ENCODE measurements at regions not wholly inside any gene's neighbourhood (a gene's known extent, or its start where the extent isn't known, plus 50 kb on each side); places are given as distances from the start of the nearest gene placed in this dataset.
"Not testable (repeated sequence)": the region's sequence is repeated elsewhere in the genome, so short reads cannot be mapped to it uniquely, and the experiment has no call there.

DNA sequence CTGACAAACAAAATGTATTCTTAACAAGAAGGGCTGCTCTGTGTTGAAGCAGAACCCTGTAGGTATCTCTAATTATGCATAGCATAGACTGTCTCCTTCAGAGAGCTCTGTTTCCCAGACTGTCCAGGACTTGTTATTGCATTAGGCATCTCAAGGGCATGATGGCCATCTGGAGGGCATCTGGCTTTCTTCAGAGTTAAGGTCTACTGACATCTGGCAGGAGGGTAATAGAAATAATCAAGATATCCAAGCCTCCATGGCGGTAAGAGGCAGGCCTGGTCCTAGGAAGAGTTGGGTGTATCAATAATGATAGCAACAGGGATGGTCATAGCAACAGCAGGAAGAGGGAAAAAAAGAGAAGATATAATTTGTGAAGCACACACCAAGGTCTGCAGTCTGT, 161.2 kb downstream of the TTC8 start:
- no peak for DNase-seq

DNA sequence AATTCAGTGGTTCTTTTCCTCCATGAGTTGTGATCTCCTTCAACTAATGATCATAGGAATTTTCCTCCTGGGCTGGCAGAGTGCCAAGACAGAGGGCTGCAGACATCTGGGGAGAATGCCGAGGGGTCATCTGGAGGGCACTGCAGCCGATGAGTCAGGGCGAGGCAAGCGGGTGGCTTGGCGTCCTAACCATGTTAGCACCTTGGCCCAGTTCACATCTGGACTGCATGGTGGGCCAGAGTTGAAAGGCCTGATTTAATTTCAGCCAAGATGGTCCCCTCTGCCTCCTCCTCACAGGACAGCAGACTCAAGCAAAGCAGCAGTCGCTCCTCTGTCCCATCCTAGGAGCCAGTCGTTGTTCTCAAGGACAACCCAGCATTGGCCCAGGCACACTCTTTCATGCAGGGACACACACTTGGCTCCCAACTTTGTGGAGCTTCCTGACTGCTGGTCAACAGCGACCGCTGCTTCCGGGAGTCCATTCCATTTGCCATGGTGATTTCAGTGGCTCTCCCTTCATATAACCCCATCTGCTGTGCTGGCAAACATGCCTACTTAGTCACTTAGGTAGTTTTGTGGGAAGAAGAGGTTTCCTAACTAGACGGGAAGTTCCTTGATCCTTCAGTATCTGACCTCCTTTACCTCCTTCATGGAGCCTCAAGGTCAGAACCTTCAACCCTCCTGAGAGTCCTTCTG, 161.8 kb downstream of the TTC8 start:
- no peak for DNase-seq

DNA sequence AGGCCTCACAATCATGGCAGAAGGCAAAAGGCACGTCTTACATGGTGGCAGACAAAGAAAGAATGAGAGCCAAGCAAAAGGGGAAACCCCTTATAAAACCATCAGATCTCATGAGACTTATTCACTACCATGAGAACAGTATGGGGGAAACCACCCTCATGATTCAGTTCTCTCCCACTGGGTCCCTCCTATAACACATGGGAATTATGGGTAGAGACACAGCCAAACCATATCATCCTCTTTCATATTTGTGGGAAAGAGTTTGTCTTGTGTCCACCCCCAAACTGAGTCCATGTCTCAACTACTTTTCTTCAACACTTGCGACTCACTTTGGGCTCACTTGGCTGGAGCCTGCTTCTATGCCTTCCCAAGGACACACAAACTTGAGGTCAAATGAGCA, 162.5 kb downstream of the TTC8 start:
- DNase-seq: not testable (repeated sequence)

DNA sequence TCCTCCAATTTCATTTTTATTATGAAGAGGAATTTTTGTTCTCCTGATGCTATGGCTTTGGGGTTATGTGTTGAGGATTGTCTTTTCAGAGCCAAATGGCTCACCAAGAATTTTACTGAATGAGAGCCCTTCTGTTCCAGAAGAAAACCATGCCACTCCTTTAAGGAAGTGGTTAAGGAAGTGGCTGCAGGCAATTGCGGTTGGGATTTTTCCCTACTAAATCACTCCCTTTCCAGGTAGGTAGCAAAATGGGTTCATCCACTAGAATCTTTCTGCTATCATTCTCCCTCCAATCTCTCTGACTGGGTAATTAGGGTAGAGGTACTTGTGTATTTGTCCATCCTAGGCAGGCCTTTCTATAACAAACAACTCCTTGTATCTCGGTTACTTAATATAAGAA, 163.1 kb downstream of the TTC8 start:
- no peak for DNase-seq

DNA sequence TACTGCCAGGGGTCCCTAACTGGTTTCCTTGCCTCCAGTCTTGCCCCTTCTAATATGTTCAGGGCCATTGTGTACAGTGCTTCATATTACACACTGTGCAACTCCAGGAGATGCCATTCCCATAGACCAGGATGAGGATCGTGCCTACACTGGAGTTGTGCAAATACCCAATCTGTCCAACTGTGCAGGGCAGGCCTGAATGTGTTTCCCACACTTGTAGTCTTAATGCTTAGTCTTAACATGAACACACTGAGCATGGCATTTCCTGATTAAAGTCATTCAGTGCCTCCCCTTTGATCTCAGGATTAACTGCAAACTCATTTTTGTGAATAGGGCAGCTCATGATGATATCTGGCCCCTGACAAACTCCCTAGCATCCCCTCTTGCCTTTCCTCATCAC, 165.5 kb downstream of the TTC8 start:
- no peak for DNase-seq

DNA sequence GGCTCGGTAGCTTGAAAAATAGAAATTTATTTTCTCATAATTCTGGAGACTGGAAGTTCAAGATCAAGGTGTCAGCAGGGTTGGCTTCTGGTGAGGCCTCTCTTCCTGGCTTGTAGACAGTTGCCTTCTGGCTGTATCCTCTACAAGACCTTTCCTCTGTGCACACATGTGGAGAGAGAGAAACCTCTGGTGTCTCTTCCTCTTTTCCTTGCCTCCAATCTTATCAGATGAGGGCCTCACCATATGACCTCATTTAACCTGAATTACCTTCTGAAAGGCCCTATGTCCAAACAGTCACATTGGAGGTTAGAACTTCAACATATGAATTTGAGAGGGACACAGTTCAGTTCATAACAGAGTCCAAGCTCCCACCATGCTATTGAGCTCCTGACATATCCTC, 166.4 kb downstream of the TTC8 start:
- no peak for DNase-seq

DNA sequence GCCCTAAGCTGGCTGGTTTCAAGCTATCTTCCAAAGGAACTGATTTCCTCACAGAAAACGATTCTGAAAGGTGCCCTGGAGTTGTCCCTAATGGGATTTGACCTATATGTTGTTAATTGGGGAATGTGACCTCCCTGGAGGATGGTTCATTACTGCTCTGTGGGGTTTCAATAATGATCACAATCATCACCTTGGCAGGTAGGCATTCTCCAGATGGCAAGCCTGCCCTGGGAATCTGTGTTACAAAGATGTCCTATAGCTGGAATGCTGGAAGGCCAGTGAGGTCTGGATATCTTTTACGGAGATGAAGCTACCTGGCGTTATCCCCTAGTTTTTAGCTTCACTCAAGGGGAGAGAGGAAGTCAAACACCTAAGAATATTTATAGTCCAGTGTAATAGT, 167.6 kb downstream of the TTC8 start:
- no peak for DNase-seq

DNA sequence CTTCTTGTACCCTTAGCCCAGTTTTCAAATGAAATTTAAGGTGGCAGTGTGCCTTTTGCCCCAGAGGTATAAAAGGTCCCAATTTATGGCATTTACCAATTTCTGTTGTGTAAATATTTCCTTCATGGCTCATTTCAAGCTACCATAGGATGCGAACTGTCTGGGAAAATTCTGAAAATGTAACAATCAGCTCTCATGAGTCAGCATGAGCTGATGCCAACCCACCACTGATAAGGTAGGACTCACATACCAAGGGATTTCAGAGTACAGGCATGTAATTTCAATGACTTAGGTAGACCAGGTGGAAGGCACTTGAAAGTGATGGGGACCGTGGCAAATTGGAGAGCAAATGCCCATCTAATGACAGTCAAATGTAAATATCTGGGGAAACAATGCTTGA, 169.5 kb downstream of the TTC8 start:
- no peak for DNase-seq

DNA sequence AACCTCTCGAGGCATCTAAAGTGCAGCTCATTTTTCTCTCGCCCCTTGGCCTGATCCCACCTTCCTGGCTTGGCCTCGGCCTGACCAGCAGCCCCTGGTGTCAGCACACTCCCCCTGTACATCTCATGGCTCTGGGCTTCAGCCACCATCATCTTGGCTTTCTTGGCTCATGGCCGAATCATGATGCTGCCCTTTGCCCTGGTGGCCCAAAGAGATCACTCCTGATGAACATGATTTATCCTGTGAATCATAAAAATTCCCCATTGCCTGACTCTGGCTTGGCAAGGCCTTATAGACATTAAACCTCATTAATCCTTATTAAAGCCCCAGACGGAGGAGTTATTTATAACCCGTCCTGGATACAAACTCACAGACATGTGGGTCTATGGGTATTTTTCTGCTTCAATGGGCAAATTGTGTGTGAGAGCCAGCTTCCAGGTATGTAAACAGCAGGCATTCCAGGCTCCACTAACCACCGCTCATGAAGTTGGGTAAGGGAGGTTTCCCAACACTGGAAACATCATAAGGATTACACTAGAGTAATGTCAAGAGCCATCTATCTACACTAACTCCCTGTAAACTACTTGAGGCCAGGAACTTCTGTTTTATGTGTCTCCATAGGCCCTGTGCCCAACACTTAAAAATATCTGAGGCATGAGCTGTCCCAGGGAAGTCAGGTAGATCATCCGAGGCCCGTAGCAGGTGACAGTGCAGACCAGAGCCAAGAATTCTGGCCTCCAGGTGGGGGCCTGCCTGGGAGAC, 171.2 kb downstream of the TTC8 start:
- no peak for DNase-seq

DNA sequence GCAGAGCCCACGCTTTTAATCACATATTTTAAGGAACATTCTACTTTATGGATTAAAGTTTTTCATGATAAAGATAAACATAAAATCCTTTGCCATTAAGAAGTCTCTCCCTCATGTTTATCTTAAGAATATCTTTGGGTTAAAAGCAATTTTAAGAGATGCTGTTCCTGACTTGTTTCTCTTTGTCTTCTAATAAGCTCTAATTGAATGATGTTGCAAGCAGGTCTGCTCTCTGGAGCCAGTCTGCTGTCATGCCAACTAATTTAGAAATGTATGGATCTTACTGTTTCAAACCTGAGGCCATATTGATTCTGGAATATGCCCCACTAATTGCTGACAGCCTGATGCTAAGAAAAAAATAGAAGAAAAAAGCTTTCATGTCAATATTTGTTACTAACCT, 173.6 kb downstream of the TTC8 start:
- DNase-seq: no peak

DNA sequence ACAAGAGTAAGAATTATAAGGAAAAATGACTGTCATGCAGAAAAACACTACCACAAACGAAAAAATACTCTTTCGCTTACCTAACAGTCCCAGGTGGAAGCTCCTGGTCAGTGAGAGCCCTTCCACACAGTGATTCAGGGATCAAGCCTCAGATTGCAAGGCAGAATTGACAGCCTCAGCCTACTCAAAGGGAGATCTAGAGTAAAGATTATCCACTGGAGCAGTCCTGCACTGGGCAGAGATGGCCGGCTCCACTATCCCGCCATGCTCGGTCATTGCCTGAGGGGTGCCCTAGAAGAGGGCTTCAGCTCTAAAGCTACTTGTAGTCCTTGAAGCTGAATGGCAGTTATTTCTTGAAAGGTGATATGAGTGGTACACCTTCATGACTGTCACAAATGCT, 174.7 kb downstream of the TTC8 start:
- no peak for DNase-seq

DNA sequence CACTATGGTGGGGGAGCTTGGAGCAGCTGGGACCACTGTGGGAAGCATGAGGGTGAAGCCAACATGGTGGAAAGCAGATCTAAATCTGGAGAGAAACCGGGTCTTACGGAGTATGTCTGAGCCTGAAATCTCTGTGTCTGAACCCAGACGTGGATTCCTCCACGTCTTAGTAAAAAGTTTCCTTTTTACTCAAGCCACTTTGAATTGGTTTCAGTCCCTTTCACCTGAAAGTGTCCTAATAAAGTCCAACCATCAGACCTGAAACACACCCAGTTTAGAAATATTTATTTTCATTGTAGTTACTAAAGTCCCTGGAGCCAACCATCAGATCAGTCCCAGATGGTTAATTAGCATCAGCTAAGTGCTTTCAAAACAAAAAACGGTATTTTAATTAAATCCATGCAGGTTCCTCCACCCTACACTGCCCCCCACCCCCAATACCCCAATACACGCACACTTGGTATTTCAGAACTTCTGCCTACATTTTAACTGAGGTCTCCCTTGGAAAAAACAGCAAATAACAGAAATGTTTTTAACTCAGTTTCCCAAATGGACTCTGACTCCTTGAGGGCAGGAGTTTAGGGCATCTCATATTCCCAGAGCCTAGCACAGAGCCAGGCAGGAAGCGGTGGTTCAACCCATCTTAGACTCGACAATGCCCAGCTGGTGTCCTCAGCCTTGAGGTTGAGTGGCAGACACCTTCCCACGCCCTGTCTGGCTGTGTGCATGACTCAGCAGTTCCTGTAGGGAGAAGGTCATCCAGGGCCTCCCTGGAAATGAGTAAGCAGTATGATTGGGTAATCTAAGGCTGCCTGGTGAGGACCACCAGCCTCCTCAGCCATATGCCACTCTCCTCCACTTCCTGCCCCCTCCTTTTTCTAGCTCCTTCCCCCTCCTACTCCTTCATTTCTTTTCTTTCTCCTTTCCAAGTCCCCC, 175.8 kb downstream of the TTC8 start:
- peak; percentile 15 for DNase-seq

DNA sequence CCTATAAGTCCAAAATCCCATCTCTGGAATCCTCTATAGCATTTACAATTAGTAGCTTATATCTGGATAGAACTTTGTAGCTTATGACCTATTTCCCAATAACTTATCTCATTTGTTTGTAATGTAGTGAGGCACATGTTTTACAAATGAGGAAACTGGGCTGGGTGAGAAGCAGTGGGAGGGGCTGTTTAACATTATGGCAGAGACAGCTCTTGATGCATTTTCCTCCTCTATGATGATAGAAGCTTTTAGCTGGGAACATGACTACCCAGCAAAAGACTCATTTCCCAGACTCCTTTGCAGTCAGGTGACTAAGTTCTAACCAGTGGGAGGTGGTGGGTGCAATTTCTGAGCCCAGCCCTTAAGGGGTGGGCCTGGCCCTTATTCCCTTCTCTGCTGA, 179.7 kb downstream of the TTC8 start:
- no peak for DNase-seq

DNA sequence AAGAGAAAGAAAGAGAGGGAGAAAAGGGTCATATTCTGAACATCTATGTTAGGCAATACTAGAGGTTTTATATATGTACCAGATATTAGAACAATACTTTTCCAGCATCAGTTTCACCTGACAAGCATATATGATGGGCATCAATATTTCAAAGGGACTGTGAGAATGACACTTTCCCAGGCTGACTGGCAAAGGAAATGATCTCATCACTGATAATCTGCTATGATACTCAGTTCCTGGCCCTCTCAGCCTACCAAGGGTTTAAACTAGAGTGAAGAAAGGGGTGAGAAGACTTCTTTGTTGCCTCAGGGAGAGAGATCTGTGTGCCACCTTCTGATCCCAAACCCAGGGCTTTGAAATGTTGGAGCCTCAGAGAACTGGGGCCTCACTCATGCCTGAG, 183.5 kb downstream of the TTC8 start:
- no peak for DNase-seq

DNA sequence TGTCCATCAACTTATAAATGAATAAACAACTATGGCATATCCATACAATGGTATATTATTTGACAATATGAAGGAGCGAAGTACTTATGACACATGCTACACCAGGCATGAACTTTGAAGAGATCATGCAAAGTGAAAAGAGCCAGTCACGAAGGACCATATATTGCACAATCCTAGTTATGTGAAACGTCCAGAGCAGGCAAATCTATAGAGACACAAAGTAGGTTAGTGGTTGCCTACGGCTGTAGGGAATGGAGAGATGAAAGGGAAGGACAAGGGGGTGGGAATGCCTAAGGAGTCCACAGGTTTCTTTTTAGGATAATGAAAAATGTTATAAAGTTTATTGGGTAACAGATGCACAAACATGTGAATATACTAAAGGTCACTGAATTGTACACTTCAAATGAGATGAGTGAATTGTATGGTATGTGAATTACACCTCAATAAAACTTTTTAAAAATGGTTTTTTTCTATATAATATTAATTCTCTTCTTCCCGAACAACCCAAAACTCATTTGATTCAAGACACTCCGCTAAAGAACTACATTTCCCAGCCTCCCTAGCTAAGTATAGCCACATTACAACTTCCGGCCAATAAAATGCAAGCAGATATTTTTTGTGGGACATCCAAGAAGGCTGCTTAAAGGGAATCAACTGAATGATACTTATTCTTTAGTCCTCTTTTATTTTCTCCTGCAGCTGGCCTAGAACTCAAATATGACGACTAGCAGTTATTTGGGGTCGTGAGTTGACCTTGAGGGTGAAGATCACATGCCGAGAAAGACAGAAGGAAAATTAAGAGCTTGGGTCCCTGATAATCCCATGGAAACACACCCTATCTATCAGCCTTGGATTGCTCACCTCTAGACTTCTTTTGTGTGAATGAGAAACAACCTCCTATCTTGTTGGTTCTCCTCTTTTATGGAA, 187.2 kb downstream of the TTC8 start:
- DNase-seq: no peak

DNA sequence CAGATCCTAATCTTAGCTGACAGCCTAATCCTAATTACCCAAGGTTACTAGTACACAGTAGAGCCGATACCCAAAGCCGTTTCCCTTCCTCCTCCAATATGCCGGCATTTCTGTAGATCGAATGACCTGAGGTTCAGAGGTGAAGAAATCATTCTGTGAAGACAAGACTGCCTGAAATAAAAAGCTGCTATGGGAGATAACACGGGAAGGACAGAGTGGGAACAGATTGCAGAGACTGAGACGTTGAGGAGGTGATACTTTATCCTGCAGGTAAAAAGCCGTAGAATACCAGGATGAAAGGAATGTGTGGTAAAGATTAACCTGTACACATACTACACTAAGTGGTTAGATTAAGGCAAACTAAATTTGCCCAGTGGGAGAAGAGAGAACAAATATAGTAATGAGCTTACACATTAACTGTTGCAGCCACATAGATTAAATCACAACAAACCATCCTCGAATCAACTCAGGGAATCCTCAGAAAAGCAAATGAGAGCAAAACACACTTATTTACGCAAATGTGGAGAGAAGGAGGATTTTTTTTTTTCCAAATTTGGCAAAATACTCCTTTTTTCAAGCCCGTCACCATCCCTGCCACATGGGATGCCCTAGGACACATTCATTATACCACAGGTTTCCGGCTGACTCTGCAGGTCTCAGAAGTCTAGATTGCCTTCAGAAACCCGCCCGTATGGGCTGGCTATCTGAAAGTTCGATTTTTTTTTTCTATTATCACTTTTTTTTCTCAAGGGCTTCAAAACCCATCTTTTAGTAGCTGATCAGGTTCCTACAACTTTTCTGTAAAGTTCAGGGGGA, 188.0 kb downstream of the TTC8 start:
- DNase-seq: no peak

DNA sequence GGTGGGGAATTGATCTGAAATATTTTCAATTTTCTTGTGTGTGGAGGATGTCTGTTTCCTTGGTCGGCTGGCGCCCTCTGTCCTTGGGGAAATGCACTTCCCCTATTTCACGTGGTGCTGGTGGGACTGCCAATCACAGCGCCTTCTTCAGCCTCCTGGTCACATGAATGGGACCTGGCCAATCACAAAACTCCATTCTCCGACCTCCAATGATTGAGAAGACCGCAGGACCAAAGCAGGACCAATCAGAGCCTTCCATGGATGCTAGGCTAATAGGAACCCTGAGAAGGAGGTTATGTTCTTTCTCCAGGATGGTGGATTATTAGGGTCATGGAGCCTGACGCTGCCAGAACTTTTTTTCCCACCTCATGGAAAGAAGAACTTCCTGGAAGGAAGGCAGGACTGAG, 188.7 kb downstream of the TTC8 start:
- DNase-seq: no peak

DNA sequence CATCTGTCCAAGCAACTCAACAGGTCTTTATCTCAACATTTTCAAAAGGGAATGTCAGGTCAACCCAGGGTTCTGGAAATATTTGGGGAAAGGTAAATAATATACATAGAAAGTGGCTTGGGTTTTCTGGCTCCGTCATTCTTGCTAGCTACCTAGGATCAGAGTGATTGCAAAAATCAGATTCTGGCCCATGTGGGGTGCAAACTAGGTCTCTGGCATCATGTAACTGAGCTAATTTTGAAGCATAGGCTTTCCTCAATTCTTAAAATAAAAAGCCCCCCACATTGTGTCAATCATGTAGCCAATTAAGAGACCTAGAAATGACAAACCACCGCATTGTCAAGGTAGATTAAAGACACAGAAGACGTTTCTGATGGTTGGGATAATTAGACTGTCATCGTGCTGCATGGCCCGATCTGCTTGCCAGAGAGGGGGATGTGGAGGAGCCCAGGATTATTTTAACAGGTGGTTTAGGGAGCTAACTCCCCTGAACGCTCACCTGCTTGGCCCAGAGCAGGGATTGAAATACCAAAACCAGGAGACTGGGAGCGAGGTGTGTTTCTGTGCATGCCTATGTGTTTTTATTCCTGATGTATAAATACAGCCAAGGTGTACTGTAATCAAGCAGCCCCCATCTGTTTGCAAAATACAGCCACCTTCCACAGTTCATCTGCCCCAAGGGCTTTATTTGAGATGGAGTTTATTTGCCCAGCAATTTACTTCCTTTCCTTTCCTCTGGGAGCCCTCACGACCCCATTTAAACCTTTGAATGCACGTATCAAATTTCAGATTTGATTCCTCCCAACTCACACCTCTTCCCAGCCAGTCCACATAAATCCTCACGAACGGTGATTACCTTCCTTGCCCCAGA, 189.5 kb downstream of the TTC8 start:
- DNase-seq: no peak

DNA sequence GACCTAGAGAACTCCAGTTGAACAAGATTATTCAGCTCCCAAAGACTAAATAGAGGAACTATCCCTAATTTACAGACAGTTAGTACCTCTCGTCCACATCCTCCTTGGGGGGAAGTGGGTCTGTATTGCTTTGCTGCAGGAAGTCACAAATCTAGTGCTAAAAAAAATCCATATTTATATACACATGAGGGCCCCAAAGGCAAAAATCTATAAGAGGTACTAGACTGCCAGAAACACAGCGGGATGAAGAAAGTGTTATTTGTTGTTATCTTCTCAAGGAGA, 190.1 kb downstream of the TTC8 start:
- no peak for DNase-seq

DNA sequence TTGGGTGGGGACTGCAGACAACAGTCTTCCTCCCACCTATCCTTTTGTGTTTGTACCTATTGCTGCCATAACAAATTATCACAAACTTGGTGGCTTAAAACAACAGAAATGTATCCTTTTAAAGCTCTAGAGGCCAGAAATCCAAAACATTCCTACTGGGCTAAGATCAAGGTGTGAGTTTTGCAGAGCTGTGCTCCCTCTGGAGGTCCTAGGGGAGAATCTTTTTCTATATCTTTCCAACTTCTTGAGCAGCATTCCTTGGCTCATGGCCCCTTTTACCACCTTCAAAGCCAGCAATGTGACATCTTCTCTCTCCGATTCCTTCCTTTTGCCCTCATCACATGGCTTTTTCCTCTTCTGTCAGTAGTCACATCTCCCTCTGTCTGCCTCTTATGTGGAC, 190.6 kb downstream of the TTC8 start:
- no peak for DNase-seq

DNA sequence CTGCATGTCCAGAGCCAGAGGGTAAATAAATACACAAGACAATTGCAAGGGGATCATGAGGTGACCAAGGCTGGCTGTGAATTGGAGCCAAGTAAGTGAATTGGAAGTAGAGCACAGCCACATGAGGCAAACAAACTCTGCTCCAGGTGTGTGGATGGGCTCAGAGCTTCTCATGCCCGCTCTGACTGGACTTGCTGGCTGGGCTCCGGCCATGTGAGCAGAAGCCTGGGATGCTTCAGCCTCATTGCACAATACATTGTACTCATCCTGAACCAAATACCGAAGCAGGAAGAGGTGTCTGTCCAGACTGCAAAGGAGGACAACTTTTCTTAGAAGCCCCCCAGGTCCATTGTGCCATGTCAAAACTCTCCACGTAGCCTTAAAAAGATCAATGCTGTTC, 193.0 kb downstream of the TTC8 start:
- no peak for DNase-seq

Measured in SIG-M5 (cell line).